ENCODE measurements at regions not wholly inside any gene's neighbourhood (a gene's known extent, or its start where the extent isn't known, plus 50 kb on each side); places are given as distances from the start of the nearest gene placed in this dataset.

DNA sequence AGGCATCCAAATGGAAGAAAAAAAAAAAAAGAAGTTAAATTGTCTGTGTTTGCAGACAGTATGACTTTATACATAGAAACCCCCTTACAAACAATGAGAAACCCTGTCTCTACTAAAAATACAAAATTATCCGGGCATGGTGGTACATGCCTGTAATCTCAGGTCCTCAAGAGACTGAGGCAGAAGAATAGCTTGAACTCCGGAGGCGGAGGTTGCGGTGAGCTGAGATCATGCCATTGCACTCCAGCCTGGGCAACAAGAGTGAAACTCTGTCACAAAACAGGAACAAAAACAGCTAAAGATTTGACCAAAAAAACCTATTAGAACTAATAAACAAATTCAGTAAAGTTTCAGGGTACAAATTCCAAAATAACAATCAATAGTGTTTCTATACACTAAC lies 385.8 kb upstream of the GRM3 start:
- TF ChIP-seq, protein P1, sequence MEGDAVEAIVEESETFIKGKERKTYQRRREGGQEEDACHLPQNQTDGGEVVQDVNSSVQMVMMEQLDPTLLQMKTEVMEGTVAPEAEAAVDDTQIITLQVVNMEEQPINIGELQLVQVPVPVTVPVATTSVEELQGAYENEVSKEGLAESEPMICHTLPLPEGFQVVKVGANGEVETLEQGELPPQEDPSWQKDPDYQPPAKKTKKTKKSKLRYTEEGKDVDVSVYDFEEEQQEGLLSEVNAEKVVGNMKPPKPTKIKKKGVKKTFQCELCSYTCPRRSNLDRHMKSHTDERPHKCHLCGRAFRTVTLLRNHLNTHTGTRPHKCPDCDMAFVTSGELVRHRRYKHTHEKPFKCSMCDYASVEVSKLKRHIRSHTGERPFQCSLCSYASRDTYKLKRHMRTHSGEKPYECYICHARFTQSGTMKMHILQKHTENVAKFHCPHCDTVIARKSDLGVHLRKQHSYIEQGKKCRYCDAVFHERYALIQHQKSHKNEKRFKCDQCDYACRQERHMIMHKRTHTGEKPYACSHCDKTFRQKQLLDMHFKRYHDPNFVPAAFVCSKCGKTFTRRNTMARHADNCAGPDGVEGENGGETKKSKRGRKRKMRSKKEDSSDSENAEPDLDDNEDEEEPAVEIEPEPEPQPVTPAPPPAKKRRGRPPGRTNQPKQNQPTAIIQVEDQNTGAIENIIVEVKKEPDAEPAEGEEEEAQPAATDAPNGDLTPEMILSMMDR (IDR thresholded peaks at IDR 0.05; ENCODE audit: borderline replicate concordance) = no peak
- no peaks in the 10 kb centered on the region for H3K36me3 ChIP-seq
- intact Hi-C loops (cut with micrococcal nuclease) = no loop called here

DNA sequence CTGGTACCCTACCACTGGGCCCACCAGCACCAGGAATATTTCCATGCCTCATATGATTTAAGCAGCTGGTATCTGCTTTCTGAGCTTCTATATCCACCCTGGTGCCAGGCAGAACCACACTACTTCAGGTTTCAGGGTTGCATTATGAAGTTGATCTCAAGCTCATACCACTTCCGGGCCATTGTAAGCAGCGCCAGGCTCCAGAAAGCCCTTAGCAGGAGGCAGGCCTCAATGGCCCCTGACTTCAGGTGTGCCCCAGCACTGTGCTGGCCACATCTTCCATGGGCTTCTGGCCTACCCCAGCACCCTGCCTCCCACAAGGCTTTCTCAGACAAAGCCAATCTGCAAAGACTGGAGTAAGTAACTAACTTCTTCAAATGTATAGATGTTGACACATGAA lies 391.3 kb upstream of the GRM3 start:
- H3K27ac ChIP-seq (replicated peaks) = no peak overlapping the region
- peaks cover 25% of the 10 kb centered on the region for H3K9me3 ChIP-seq (replicated peaks)
- no peaks in the 10 kb centered on the region for H3K27me3 ChIP-seq (ENCODE audit: low read depth)
- intact Hi-C loops (cut with micrococcal nuclease) = no loop called here
- TF ChIP-seq, protein P1 (IDR thresholded peaks at IDR 0.05; ENCODE audit: borderline replicate concordance) = no peak
- DNase-seq = no peak
- H3K36me3 ChIP-seq = no peaks in the 10 kb centered on the region
- H3K4me1 ChIP-seq = no peaks in the 10 kb centered on the region
- H3K4me3 ChIP-seq = no peak overlapping the region

More for the DNA sequence above, 385.8 kb upstream of the GRM3 start:
- Histone ChIP-seq H3K9me3 (replicated peaks) (peaks cover 36% of the 10 kb centered on the region), H3K4me1 (no peaks in the 10 kb centered on the region), H3K27ac (replicated peaks) (no peak overlapping the region), H3K4me3 (no peak overlapping the region), H3K27me3 (ENCODE audit: low read depth) (no peaks in the 10 kb centered on the region)
- DNase-seq = no peak

DNA sequence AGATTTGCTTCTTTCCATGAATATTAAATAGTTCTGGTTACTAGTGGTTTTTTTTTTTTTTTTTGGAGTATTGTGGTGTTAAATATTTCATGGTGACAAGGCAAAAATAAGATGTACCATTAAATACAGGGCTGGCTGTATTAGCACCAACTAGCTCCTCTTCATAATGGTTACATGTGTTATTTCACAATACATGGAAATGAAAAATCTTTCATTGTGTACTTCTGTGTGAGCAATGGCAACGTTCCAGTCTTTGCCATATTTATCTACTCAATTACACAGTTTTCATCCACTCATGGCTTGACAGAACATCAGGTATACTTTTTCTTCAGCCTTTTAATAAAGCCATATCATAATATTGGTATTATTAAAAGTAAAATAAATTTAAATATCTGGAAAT lies 394.7 kb upstream of the GRM3 start:
- Histone ChIP-seq H3K4me3 (no peak overlapping the region), H3K27me3 (ENCODE audit: low read depth) (no peaks in the 10 kb centered on the region), H3K9me3 (replicated peaks) (peaks cover 15% of the 10 kb centered on the region), H3K27ac (replicated peaks) (no peak overlapping the region), H3K4me1 (no peaks in the 10 kb centered on the region), H3K36me3 (no peaks in the 10 kb centered on the region)
- intact Hi-C loops (cut with micrococcal nuclease) = no loop called here
- DNase-seq = no peak
- TF ChIP-seq, protein P1 (IDR thresholded peaks at IDR 0.05; ENCODE audit: borderline replicate concordance) = no peak

DNA sequence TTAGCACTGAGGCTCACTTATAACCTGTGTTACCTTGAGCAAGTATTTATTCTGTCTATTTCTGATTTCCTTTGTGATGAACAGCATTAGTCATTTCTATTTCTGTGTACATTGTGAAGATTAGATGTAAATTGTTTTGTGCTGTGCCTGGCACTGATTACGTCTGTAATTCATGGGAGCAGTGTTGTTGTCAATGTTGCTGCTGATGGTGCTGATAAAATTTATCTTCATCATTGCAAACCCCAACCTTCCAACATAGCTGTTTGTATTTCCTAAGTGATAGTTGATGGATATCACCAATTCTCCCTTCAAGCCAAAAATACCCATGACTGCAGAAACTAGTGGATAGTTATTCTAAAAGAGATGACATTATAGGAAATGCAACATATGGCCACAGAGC lies 400.5 kb upstream of the GRM3 start:
- DNase-seq = no peak
- H3K9me3 ChIP-seq (replicated peaks) = no peaks in the 10 kb centered on the region
- intact Hi-C loops (cut with micrococcal nuclease) = no loop called here
- no peaks in the 10 kb centered on the region for H3K27me3 ChIP-seq (ENCODE audit: low read depth)
- H3K27ac ChIP-seq (replicated peaks) = no peak overlapping the region
- no peak overlapping the region for H3K4me3 ChIP-seq
- no peaks in the 10 kb centered on the region for H3K36me3 ChIP-seq
- no peaks in the 10 kb centered on the region for H3K4me1 ChIP-seq
- TF ChIP-seq, protein P1 (IDR thresholded peaks at IDR 0.05; ENCODE audit: borderline replicate concordance) = no peak

DNA sequence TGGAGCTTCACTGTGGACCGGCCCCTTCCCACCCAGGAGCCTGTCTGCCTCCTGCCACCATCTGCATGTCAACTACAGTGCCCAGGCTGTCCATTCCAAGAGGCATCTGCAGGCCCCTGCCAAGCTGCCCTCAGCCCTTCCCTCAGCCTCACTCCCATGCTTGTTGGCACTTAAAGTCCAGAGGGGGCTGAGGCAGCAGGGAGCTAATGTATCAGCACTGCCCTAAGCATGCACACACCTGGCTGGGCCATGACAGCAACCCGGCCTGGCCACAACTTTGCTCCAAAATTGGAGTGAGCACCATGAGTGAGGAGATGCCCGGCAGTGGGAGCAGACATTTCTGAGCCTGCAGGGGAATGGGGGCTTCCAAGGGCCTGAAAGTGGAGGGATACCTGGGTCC lies 417.5 kb upstream of the GRM3 start:
- intact Hi-C loops (cut with micrococcal nuclease) = no loop called here
- no peak overlapping the region for H3K4me3 ChIP-seq
- no peaks in the 10 kb centered on the region for H3K27me3 ChIP-seq (ENCODE audit: low read depth)
- DNase-seq = no peak
- no peaks in the 10 kb centered on the region for H3K4me1 ChIP-seq
- no peaks in the 10 kb centered on the region for H3K36me3 ChIP-seq
- H3K27ac ChIP-seq (replicated peaks) = no peak overlapping the region
- H3K9me3 ChIP-seq (replicated peaks) = peaks cover 12% of the 10 kb centered on the region
- TF ChIP-seq, protein P1 (IDR thresholded peaks at IDR 0.05; ENCODE audit: borderline replicate concordance) = no peak

DNA sequence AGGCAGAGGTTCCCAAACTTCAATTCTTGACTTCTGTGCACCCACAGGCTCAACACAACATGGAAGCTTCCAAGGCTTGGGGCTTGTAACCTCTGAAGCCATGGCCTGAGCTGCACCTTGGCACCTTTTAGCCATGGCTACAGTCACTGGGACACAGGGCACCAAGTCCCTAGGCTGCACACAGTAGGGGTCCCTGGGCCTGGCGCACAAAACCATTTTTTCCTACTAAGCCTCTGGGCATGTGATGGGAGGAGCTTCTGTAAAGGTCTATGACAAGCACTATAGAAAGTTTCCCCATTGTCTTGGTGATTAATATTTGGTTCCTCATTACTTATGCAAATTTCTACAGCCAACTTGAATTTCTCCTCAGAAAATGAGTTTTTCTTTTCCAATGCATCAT lies 420.9 kb upstream of the GRM3 start:
- H3K9me3 ChIP-seq (replicated peaks) = peaks cover 10% of the 10 kb centered on the region

More for the DNA sequence above, 420.9 kb upstream of the GRM3 start:
- Histone ChIP-seq H3K36me3 (no peaks in the 10 kb centered on the region), H3K27me3 (ENCODE audit: low read depth) (no peaks in the 10 kb centered on the region), H3K4me1 (no peaks in the 10 kb centered on the region), H3K4me3 (no peak overlapping the region), H3K27ac (replicated peaks) (no peak overlapping the region)
- TF ChIP-seq, protein P1 (IDR thresholded peaks at IDR 0.05; ENCODE audit: borderline replicate concordance) = no peak
- DNase-seq = no peak
- intact Hi-C loops (cut with micrococcal nuclease) = no loop called here

All from left ventricle myocardium inferior (tissue), 1 donor.